HG02885 (cell line): ENCODE measurements at regions not wholly inside any gene's neighbourhood (a gene's known extent, or its start where the extent isn't known, plus 50 kb on each side); places are given as distances from the start of the nearest gene placed in this dataset.

Experiments used
- ATAC-seq: cut with Tn5 transposase; IDR thresholded peaks from one replicate; pipeline ENCODE4 v1.9.1; 2021; ENCODE audit warnings: mild to moderate bottlenecking; ENCODE audit not compliant: unreplicated experiment, poor library complexity

GRCh38 chr2:220550995-220551700, 923.7 kb downstream of the SLC4A3 start:
- no peak for ATAC-seq

GRCh38 chr2:220552790-220553535, 925.5 kb downstream of the SLC4A3 start:
- ATAC-seq, result no peak

GRCh38 chr2:220555961-220556630, 928.7 kb downstream of the SLC4A3 start:
- no peak for ATAC-seq

GRCh38 chr2:220556658-220557057, 929.2 kb downstream of the SLC4A3 start:
- no peak for ATAC-seq

- ATAC-seq, result no peak
Observed at GRCh38 chr2:220560192-220560591, 932.8 kb downstream of the SLC4A3 start.

- no peak for ATAC-seq
Observed at GRCh38 chr2:220562375-220563140, 935.1 kb downstream of the SLC4A3 start.

- ATAC-seq, result no peak
Observed at GRCh38 chr2:220568296-220568695, 940.9 kb downstream of the SLC4A3 start.

- ATAC-seq, result no peak
Observed at GRCh38 chr2:220569112-220569897, 941.9 kb downstream of the SLC4A3 start.

- ATAC-seq, result no peak
Observed at GRCh38 chr2:220572385-220572784, 945.0 kb downstream of the SLC4A3 start.

- ATAC-seq, result no peak
Observed at GRCh38 chr2:220574038-220574437, 946.6 kb downstream of the SLC4A3 start.

- ATAC-seq, result no peak
Observed at GRCh38 chr2:220575963-220576362, 948.5 kb downstream of the SLC4A3 start.

- ATAC-seq, result no peak
Observed at GRCh38 chr2:220579452-220579851, 952.0 kb downstream of the SLC4A3 start.

GRCh38 chr2:220580113-220580512, 952.7 kb downstream of the SLC4A3 start:
- no peak for ATAC-seq

- no peak for ATAC-seq
Observed at GRCh38 chr2:220583725-220584124, 956.3 kb downstream of the SLC4A3 start.

- no peak for ATAC-seq
Observed at GRCh38 chr2:220585241-220585640, 957.8 kb downstream of the SLC4A3 start.

GRCh38 chr2:220586980-220587530, 959.6 kb downstream of the SLC4A3 start:
- ATAC-seq, result no peak

GRCh38 chr2:220588148-220588547, 960.7 kb downstream of the SLC4A3 start:
- no peak for ATAC-seq

- no peak for ATAC-seq
Observed at GRCh38 chr2:220590476-220590875, 963.0 kb downstream of the SLC4A3 start.

- no peak for ATAC-seq
Observed at GRCh38 chr2:220593526-220593925, 966.1 kb downstream of the SLC4A3 start.
